Inflammatory macrophage treated with lipopolysaccharide for 1 hour (primary cell): ENCODE measurements at regions not wholly inside any gene's neighbourhood (a gene's known extent, or its start where the extent isn't known, plus 50 kb on each side); places are given as distances from the start of the nearest gene placed in this dataset.
"Not testable (repeated sequence)": the region's sequence is repeated elsewhere in the genome, so short reads cannot be mapped to it uniquely, and the experiment has no call there.

Experiments used
- DNase-seq, 2 donors: peaks; one replicate each; pipeline ENCODE4 v3.0.0-alpha.2; 2020 to 2022

DNA sequence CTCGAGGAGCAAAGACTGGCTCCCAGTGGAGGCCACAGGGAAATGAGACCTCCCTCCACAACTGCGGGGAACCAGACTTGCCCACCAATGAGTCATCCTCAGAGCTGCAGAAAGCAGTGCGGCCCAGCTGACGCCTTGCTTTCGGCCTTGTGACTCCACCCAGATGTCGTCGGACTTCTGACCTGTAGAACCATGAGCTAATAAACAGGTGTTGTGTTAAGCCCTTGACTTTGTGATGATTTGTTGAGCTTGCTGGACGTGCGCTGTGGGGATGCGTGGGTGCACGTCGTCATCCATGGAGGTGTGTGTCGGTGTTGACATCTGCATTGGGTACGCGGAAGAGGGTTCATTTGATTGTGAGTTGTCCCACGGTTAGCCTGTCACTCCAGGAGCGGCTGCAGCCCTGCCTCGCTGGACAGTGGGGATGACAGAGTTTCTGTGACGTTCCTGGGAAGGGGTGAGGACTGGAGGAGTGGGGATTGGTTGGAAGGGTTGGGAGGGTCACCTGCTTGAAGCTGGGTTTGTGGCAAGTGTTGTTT, 154.1 kb downstream of the SH3BP4 start:
- DNase-seq, result no peak

DNA sequence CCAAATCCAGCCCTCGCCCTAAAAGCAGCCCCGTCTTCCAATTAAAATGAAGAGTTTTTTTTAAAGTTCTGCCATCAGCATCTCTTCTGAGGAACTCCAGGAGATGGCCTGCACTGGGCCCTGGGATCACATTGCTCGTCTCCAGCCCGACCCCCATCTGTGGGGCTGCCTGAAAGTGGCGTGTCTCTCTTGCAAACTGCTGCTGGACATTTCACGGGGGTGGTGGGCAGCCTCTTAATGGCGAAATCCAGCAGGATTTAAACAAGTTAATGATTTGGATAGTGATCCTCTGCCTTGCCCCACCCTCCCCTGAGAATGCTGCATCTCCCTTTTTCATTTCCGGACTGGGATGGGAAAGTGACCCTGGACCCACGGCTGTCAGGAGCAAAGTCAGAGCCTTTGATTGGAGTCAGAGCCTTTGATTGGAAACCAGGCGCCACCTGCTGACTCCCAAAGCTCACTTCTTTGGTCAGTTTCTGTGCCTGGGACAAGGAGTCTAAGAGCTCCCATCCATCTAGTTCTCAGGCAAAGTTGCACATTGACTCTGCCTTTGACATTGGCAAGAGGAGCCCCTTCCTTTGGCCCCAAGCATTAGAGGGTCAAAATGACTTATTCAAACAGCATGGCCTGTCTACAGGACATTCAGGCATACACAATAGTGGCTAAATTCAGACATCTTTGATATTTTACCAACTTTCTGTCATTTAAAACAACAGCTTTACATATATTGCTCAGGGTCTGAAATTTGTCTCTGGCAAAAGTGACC, 155.2 kb downstream of the SH3BP4 start:
- DNase-seq, result peak in 1 of 2 donors; percentile 51

DNA sequence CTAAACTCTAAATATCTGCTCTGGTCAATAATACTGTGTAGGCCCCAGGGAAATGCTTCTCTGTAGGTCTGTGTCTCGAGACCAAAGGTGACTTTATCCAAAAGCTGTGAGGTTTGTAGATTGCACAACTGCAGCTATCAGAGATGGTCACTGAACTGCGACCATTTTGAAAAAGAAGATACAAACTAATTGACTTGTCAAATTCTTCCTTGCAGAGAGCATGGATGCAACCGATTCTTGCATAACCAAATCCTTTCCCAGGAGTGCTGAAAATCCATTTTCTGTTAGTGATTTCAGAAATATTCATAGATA, 155.8 kb downstream of the SH3BP4 start:
- DNase-seq, result no peak

GRCh38 chr2:235109561-235109960, 157.7 kb downstream of the SH3BP4 start:
- DNase-seq, result not testable (repeated sequence)

- no peak for DNase-seq
These were observed 160.5 kb downstream of the SH3BP4 start for GRCh38 chr2:235112365-235112764.

DNA sequence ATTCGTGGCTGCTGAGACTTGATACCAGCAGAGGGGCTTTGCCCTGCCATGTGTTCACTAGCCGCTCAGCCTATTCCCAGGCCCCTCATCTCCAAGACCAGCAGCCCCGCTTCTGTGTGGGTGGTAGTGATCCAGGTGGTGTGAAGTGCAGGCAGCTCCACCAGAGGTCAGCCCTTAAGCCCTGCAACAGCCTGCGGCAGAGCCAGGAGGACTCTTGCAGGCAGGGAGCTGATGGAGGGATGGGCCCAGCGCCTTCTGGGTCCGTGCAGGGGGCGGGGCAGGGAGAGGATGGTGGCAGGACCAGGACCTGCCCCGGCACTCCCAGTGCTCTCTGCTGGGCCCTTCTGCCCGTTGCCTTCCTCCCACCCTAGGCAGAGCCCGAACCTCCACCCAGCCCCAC, 162.0 kb downstream of the SH3BP4 start:
- DNase-seq, result no peak

GRCh38 chr2:235114286-235114685, 162.5 kb downstream of the SH3BP4 start:
- DNase-seq, result no peak

- DNase-seq, result no peak
These were observed 163.7 kb downstream of the SH3BP4 start for GRCh38 chr2:235115521-235115920.

DNA sequence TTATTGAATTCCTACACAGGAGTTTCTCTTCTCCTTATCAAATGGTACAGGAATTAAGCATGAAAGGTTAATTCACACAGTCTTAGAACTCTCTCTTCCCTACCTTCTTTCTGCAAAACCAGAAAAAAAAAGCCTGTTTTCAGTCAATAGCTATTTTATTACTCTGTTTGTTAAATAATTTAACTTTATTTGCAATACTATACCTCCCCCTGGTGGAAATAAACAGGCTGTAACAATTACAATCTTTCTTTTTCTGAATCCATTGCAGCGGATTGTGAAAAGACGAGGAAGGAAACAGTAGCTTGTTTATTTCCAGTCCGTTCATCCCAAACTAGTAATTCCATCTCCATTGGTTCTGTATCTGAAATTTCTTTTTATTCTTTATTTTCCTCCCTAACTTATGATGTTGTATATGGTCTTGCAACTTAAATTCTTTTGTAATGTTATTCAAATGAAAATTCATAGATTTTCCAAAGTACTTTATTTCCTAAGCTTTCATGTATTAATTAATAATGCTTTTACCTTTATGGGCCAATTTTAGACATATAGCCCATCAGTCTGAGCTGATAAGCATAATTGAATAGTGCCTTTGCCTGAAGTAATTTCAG, 165.2 kb downstream of the SH3BP4 start:
- DNase-seq, result peak; percentile 13 to 66

- DNase-seq, result no peak
These were observed 175.0 kb downstream of the SH3BP4 start for GRCh38 chr2:235126768-235127167.

- DNase-seq, result peak; percentile 6 to 46
These were observed 176.1 kb downstream of the SH3BP4 start for GRCh38 chr2:235127931-235128330.

DNA sequence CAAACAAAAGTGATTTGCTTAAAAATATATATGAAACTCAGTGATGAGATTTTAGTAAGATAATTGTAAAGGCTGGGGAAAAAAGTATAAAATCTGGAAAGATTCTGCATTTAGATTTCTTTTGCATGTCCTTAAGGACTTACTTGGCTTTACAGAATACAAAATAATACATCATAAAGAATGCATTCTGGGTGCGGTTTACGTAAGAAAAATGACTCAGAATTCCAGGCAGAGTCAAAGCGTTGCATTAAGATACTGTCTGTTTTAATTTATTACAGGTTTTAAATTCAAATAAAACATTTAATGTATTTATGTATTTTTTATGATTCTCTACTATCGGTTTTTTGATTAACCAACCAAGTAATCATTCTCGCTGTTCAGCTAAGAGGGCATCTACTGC, 178.0 kb downstream of the SH3BP4 start:
- no peak for DNase-seq

DNA sequence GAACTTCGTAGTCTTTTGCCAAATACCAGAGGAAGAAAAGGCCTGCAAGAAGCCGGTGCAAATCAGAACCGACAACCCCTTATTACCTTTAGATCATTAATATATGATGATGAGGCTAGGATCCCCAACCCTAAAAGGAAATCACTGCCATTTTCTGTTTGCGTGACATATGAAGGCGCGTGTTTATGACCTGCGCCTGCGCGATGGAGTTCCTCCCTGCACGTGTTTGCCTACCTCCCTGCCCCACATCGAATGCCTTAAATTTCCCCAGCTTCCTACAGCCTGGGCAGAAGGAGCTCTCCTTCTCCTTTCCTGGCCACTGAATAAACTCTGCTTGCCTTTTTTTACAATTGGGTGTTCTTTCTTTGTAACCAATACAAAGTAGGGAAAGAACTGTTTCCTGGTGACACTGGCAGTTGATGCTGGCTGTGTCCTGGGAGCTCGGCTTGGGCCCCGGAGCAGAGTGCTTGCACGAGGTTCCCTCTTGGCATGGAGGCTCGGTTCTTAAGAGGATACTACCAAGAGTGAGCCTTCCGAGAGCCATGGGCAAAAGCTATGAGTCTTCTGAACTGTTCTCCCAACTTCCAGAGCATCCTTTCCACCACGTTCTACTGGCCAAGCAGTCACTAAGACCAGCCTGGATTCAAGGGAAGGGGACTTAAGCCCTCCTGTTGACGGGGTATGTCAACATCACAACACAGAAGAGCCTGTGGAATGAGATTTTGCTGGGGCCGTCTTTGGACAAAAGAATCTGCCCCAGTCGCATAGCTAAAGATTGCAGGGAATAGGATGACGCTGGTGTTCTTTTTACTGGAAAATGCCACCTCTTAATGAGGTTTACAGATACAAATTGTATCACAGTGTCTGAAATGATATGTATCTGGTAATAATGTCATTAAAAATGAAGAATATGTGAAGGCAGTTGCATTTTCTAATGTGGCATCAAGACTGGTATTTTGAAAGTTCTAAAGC, 179.8 kb downstream of the SH3BP4 start:
- DNase-seq, result no peak

GRCh38 chr2:235132651-235133050, 180.8 kb downstream of the SH3BP4 start:
- no peak for DNase-seq

- DNase-seq, result no peak
These were observed 182.0 kb downstream of the SH3BP4 start for GRCh38 chr2:235133837-235134236.

DNA sequence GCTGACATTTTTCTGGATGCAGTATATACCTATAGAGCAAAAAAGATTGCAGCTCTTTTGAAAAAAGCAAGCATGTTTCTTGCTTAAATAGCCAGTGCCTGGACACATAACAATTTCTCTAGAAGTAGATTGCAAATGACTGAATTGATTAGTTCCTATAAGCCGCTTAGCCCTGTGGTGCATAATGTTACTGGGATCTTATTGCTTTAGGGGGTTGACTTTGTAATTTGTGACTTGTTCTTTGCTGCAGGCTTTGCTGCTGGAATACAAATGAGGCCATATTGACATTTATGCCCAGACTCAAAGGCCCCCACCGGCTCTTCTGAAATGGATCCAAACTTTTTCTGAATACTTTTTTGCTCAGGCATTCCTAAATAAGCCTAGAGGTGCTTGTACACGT, 182.6 kb downstream of the SH3BP4 start:
- no peak for DNase-seq

GRCh38 chr2:235135195-235135965, 183.6 kb downstream of the SH3BP4 start:
- no peak for DNase-seq

DNA sequence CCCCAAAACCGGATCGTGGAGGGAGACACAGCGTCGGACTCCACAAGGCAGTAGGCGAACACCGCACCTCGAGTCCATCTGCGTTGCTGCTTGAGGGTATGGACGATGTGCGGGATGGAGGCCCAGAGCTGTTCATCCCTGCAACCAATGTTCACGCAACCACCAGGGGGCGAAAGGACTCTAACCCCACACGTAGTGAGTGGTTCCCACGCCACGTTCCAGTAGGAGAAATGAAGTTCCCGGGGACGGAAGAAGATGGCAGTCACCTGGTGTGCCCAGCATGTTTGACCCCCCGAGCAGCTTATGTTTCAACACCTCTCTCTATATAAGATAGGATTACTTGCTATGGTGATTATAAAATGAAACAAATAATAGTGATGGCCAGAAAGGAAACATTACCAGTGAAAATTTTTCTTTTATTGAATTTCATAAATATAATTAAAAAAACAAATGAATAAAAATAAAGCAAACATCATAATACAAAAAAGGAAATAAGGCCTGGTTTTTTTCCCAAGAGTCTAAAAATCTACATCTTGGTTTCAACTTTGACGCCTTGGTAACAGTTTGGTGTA, 184.3 kb downstream of the SH3BP4 start:
- peak; percentile 27 to 60 for DNase-seq

- no peak for DNase-seq
These were observed 186.5 kb downstream of the SH3BP4 start for GRCh38 chr2:235138339-235138738.

GRCh38 chr2:235139956-235140800, 188.4 kb downstream of the SH3BP4 start:
- DNase-seq, result no peak

DNA sequence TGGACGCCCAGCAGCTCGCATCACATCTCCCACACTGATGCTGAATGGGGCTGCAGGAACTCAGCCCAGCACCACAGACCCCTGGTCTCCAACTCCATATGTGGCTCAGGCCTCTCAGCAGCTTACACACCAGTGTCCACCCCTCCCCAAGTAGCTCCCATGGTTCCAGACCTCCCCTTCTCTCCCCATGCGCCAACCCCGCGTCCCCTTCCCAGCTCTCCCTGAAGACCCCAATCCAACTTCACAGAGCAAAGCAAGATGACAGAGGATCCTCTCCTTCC, 188.9 kb downstream of the SH3BP4 start:
- no peak for DNase-seq
